ENCODE measurements at regions not wholly inside any gene's neighbourhood (a gene's known extent, or its start where the extent isn't known, plus 50 kb on each side); places are given as distances from the start of the nearest gene placed in this dataset.

DNA sequence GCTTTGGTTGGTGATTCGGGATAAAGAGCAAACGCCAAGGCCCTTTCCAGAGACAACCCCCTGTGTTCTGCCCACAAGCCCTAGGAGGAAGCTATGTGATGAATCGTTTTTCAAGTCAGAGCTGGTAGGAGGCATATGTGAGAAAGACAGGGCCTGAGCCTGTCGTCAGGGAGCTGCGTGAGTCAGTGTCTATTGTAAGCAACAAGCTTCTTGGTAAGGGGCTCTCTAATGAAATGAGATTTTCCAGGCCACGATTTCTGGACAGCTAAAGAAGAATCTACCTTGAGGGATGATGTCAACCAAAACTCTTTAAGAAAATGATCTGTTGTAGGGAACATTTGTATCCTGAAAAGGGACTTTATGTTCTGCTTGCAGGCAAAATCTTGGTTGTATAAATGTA, 318.9 kb upstream of the IL12A start:
- no peak for TF ChIP-seq CTCF (IDR thresholded peaks at IDR 0.05)
- TF ChIP-seq EZH2phosphoT487 (IDR thresholded peaks at IDR 0.05): no peak
